ENCODE measurements at regions not wholly inside any gene's neighbourhood (a gene's known extent, or its start where the extent isn't known, plus 50 kb on each side); places are given as distances from the start of the nearest gene placed in this dataset.

DNA sequence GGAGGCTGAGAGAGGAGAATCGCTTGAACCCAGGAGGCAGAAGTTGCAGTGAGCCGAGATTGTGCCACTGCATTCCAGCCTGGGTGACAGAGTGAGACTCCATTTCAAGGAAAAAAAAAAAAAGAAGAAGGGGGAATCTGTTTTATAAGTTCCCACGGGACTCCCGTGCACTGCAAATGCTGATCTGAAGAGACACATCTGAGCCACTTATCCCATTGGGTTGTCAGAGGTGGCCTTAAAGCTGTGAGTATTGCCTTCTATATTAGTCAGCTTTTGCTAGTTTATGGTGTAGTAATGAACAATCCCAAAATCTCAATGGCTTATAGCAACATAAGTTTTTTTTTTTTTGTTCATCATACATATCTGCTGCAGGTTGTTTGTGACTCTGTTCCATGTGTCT is 82.8 kb downstream of the MRM1 start:
- Mint-ChIP-seq H3K4me3 (no peak overlapping the region), H3K4me1 (no peaks in the 10 kb centered on the region), H3K9me3 (no peaks in the 10 kb centered on the region), H3K27ac (no peak overlapping the region), H3K27me3 (ENCODE audit: low read depth in 3 of 3) (peaks cover 4 to 18% (median 8%) of the 10 kb centered on the region in 3 donors), H3K36me3 (no peaks in the 10 kb centered on the region)
- WGBS (ENCODE audit: insufficient coverage) = 96% methylated on average over 3 of the region's 4 CpGs
- H3K4me3 ChIP-seq (replicated peaks in 1 of 3; ENCODE audit: low read depth in 2 of 3, low read length in 3 of 3) = no peak overlapping the region
- H3K79me2 ChIP-seq (ENCODE audit: insufficient read depth, low read length) = no peaks in the 10 kb centered on the region
- H3K4me2 ChIP-seq (replicated peaks; ENCODE audit: extremely low read depth, low read length, poor library complexity, severe bottlenecking) = no peak overlapping the region
- H3K9me3 ChIP-seq (replicated peaks in 1 of 2; ENCODE audit: control insufficient read depth in 1 of 2, insufficient read depth in 1 of 2, low read length in 2 of 2) = no peaks in the 10 kb centered on the region
- no peaks in the 10 kb centered on the region for H3K36me3 ChIP-seq (replicated peaks in 1 of 2; ENCODE audit: control insufficient read depth in 1 of 2, insufficient read depth in 2 of 2, low read length in 2 of 2)
- no peaks in the 10 kb centered on the region for H3K4me1 ChIP-seq (ENCODE audit: control insufficient read depth in 1 of 2, insufficient read depth in 2 of 2, low read length in 2 of 2)
- H3K9ac ChIP-seq (ENCODE audit: insufficient read depth, low read length, poor library complexity, severe bottlenecking) = no peak overlapping the region
- H2AFZ ChIP-seq (ENCODE audit: insufficient read depth, low read depth, low read length, poor library complexity, severe bottlenecking) = no peak overlapping the region
- no peak for DNase-seq
- TF ChIP-seq, protein P1, sequence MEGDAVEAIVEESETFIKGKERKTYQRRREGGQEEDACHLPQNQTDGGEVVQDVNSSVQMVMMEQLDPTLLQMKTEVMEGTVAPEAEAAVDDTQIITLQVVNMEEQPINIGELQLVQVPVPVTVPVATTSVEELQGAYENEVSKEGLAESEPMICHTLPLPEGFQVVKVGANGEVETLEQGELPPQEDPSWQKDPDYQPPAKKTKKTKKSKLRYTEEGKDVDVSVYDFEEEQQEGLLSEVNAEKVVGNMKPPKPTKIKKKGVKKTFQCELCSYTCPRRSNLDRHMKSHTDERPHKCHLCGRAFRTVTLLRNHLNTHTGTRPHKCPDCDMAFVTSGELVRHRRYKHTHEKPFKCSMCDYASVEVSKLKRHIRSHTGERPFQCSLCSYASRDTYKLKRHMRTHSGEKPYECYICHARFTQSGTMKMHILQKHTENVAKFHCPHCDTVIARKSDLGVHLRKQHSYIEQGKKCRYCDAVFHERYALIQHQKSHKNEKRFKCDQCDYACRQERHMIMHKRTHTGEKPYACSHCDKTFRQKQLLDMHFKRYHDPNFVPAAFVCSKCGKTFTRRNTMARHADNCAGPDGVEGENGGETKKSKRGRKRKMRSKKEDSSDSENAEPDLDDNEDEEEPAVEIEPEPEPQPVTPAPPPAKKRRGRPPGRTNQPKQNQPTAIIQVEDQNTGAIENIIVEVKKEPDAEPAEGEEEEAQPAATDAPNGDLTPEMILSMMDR (IDR thresholded peaks at IDR 0.05) = no peak
- intact Hi-C loops (cut with micrococcal nuclease) = no loop called here
- H3K27me3 ChIP-seq (ENCODE audit: control insufficient read depth in 2 of 2, insufficient read depth in 2 of 2, low read length in 2 of 2) = no peaks in the 10 kb centered on the region
- H4K20me1 ChIP-seq (ENCODE audit: insufficient read depth, low read length) = no peaks in the 10 kb centered on the region
- H3K27ac ChIP-seq (ENCODE audit: low read depth in 1 of 2, low read length in 2 of 2) = no peak overlapping the region

DNA sequence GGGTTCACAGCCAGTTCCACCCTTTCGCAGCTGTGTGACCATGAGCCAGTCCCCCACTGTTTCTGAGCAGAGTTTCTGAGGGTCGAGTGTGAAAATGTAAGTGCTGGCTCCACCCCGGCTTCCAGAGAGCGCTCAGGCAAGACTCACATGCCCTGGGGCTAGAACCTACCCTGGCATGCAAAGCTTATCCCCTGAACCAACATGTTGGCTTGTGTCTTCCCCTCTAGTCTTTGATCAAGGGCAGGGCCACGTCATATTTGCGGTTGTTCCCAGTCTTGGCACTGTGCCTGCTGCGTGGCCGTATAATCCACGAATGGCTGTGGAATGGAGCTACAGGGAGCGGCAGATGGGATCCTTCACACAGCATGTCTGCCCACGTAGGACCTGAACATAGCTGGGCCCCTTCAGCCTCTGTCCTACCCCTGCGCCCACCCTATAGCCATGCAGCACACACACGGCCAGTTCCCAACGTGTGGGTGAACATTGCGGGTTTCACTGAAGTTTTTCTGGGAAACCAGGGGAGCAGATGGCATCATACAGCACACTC is 84.8 kb downstream of the MRM1 start:
- intact Hi-C loops (cut with micrococcal nuclease) = no loop called here
- TF ChIP-seq, protein P1 (IDR thresholded peaks at IDR 0.05) = no peak
- no peak overlapping the region for H2AFZ ChIP-seq (ENCODE audit: insufficient read depth, low read depth, low read length, poor library complexity, severe bottlenecking)
- Mint-ChIP-seq H3K36me3 (no peaks in the 10 kb centered on the region), H3K4me1 (no peaks in the 10 kb centered on the region), H3K27ac (no peak overlapping the region), H3K4me3 (no peak overlapping the region), H3K9me3 (no peaks in the 10 kb centered on the region), H3K27me3 (ENCODE audit: low read depth in 3 of 3) (peaks cover 7 to 12% (median 8%) of the 10 kb centered on the region in 3 donors)
- H3K4me1 ChIP-seq (ENCODE audit: control insufficient read depth in 1 of 2, insufficient read depth in 2 of 2, low read length in 2 of 2) = no peaks in the 10 kb centered on the region
- no peaks in the 10 kb centered on the region for H4K20me1 ChIP-seq (ENCODE audit: insufficient read depth, low read length)
- H3K4me2 ChIP-seq (replicated peaks; ENCODE audit: extremely low read depth, low read length, poor library complexity, severe bottlenecking) = no peak overlapping the region
- H3K4me3 ChIP-seq (replicated peaks in 1 of 3; ENCODE audit: low read depth in 2 of 3, low read length in 3 of 3) = no peak overlapping the region
- H3K79me2 ChIP-seq (ENCODE audit: insufficient read depth, low read length) = no peaks in the 10 kb centered on the region
- WGBS (ENCODE audit: insufficient coverage) = 86% methylated on average over 15 of the region's 15 CpGs
- no peak overlapping the region for H3K27ac ChIP-seq (ENCODE audit: low read depth in 1 of 2, low read length in 2 of 2)
- H3K27me3 ChIP-seq (ENCODE audit: control insufficient read depth in 2 of 2, insufficient read depth in 2 of 2, low read length in 2 of 2) = no peaks in the 10 kb centered on the region
- no peaks in the 10 kb centered on the region for H3K9me3 ChIP-seq (replicated peaks in 1 of 2; ENCODE audit: control insufficient read depth in 1 of 2, insufficient read depth in 1 of 2, low read length in 2 of 2)
- DNase-seq = no peak
- H3K9ac ChIP-seq (ENCODE audit: insufficient read depth, low read length, poor library complexity, severe bottlenecking) = no peak overlapping the region
- no peaks in the 10 kb centered on the region for H3K36me3 ChIP-seq (replicated peaks in 1 of 2; ENCODE audit: control insufficient read depth in 1 of 2, insufficient read depth in 2 of 2, low read length in 2 of 2)
